ENCODE measurements at regions not wholly inside any gene's neighbourhood (a gene's known extent, or its start where the extent isn't known, plus 50 kb on each side); places are given as distances from the start of the nearest gene placed in this dataset.

GRCh38 chr4:3822230-3822947, 56.2 kb downstream of the ADRA2C start:
- no peak overlapping the region for H3K4me3 ChIP-seq (ENCODE audit: low read depth, low read length)
- in situ Hi-C loops (cut with HindIII; ENCODE audit: low sequenced_read_pairs) = no loop called here
- TF ChIP-seq CTCF (IDR thresholded peaks at IDR 0.05; ENCODE audit: low read depth, low read length, missing control alignments) = no peak
- no peak for DNase-seq (ENCODE audit: low read depth)

GRCh38 chr4:3823496-3824341, 57.5 kb downstream of the ADRA2C start:
- TF ChIP-seq CTCF (IDR thresholded peaks at IDR 0.05; ENCODE audit: low read depth, low read length, missing control alignments) = no peak
- DNase-seq (ENCODE audit: low read depth) = no peak
- in situ Hi-C loops (cut with HindIII; ENCODE audit: low sequenced_read_pairs) = no loop called here
- no peak overlapping the region for H3K4me3 ChIP-seq (ENCODE audit: low read depth, low read length)

GRCh38 chr4:3824521-3825270, 58.5 kb downstream of the ADRA2C start:
- H3K4me3 ChIP-seq (ENCODE audit: low read depth, low read length) = no peak overlapping the region
- in situ Hi-C loops (cut with HindIII; ENCODE audit: low sequenced_read_pairs) = no loop called here
- DNase-seq (ENCODE audit: low read depth) = no peak
- TF ChIP-seq CTCF (IDR thresholded peaks at IDR 0.05; ENCODE audit: low read depth, low read length, missing control alignments) = no peak

- in situ Hi-C loops (cut with HindIII; ENCODE audit: low sequenced_read_pairs) = no loop called here
- no peak overlapping the region for H3K4me3 ChIP-seq (ENCODE audit: low read depth, low read length)
- DNase-seq (ENCODE audit: low read depth) = no peak
- TF ChIP-seq CTCF (IDR thresholded peaks at IDR 0.05; ENCODE audit: low read depth, low read length, missing control alignments) = no peak
Measured at GRCh38 chr4:3825530-3825929, 59.3 kb downstream of the ADRA2C start.

- no peak overlapping the region for H3K4me3 ChIP-seq (ENCODE audit: low read depth, low read length)
- DNase-seq (ENCODE audit: low read depth) = no peak
- in situ Hi-C loops (cut with HindIII; ENCODE audit: low sequenced_read_pairs) = no loop called here
- TF ChIP-seq CTCF (IDR thresholded peaks at IDR 0.05; ENCODE audit: low read depth, low read length, missing control alignments) = no peak
Measured at GRCh38 chr4:3826247-3827172, 60.3 kb downstream of the ADRA2C start.

All from astrocyte of the cerebellum (primary cell).